Osteoblast (primary cell): ENCODE measurements at regions not wholly inside any gene's neighbourhood (a gene's known extent, or its start where the extent isn't known, plus 50 kb on each side); places are given as distances from the start of the nearest gene placed in this dataset.
A peak's percentile ranks its signal among the peaks of the same experiment; 100 is the strongest.
"Not testable (repeated sequence)": the region's sequence is repeated elsewhere in the genome, so short reads cannot be mapped to it uniquely, and the experiment has no call there.

ENCODE experiments used
- DNase-seq: peaks from one replicate; pipeline ENCODE4 v3.0.0; 2011; ENCODE audit warnings: low spot score, mixed read lengths; ENCODE audit not compliant: insufficient read length; ENCODE audit errors: missing footprints
- H2AFZ ChIP-seq: 2 replicates; pipeline ENCODE4 v1.6.0; 2011; ENCODE audit warnings: mild to moderate bottlenecking, low read length
- H3K27ac ChIP-seq: 2 replicates; pipeline ENCODE4 v1.5.1; 2011; ENCODE audit warnings: mild to moderate bottlenecking, low read depth, low read length, moderate library complexity
- H3K27me3 ChIP-seq: 2 replicates; pipeline ENCODE4 v1.6.0; 2012; ENCODE audit warnings: mild to moderate bottlenecking, control low read depth, inconsistent platforms, low read length, moderate library complexity; ENCODE audit not compliant: insufficient read depth
- H3K36me3 ChIP-seq: 2 replicates; pipeline ENCODE4 v1.5.1; 2011; ENCODE audit warnings: mild to moderate bottlenecking, low read length, control low read depth, moderate library complexity; ENCODE audit not compliant: insufficient read depth
- H3K4me1 ChIP-seq: 2 replicates; pipeline ENCODE4 v1.5.1; 2011; ENCODE audit warnings: mild to moderate bottlenecking, low read length, control low read depth, moderate library complexity; ENCODE audit not compliant: insufficient read depth
- H3K4me2 ChIP-seq: 2 replicates; pipeline ENCODE4 v1.6.0; 2011; ENCODE audit warnings: mild to moderate bottlenecking, low read length; ENCODE audit not compliant: insufficient read depth
- H3K4me3 ChIP-seq: fragments of 200-600 bp; sonication (generic); 3 replicates; pipeline ENCODE4 v1.5.1; 2012; ENCODE audit warnings: mild to moderate bottlenecking, low read length, inconsistent platforms; ENCODE audit not compliant: insufficient read depth
- H3K79me2 ChIP-seq: 2 replicates; pipeline ENCODE4 v1.6.0; 2012; ENCODE audit warnings: mild to moderate bottlenecking, low read length, control low read depth, inconsistent platforms; ENCODE audit not compliant: insufficient read depth
- H3K9me3 ChIP-seq: 2 replicates; pipeline ENCODE4 v1.5.1; 2011; ENCODE audit warnings: low read depth, low read length, control low read depth
- H4K20me1 ChIP-seq: 2 replicates; pipeline ENCODE4 v1.6.0; 2012; ENCODE audit warnings: mild to moderate bottlenecking, low read length, control low read depth; ENCODE audit not compliant: insufficient read depth
- TF ChIP-seq, protein P1 (sequence below): IDR thresholded peaks from 2 replicates; pipeline ENCODE4 v1.5.1; 2011; ENCODE audit warnings: mild to moderate bottlenecking, low read depth, low read length, moderate library complexity; ENCODE audit errors: extremely low read depth

- no peak overlapping the region for H2AFZ ChIP-seq
- no peak overlapping the region for H3K4me3 ChIP-seq
- TF ChIP-seq, protein P1, sequence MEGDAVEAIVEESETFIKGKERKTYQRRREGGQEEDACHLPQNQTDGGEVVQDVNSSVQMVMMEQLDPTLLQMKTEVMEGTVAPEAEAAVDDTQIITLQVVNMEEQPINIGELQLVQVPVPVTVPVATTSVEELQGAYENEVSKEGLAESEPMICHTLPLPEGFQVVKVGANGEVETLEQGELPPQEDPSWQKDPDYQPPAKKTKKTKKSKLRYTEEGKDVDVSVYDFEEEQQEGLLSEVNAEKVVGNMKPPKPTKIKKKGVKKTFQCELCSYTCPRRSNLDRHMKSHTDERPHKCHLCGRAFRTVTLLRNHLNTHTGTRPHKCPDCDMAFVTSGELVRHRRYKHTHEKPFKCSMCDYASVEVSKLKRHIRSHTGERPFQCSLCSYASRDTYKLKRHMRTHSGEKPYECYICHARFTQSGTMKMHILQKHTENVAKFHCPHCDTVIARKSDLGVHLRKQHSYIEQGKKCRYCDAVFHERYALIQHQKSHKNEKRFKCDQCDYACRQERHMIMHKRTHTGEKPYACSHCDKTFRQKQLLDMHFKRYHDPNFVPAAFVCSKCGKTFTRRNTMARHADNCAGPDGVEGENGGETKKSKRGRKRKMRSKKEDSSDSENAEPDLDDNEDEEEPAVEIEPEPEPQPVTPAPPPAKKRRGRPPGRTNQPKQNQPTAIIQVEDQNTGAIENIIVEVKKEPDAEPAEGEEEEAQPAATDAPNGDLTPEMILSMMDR: no peak
- H3K9me3 ChIP-seq: no peaks in the 10 kb centered on the region
- no peaks in the 10 kb centered on the region for H3K27me3 ChIP-seq
- peak; percentile 27 for DNase-seq
- no peak overlapping the region for H3K4me2 ChIP-seq
- no peaks in the 10 kb centered on the region for H3K79me2 ChIP-seq
- H4K20me1 ChIP-seq: no peaks in the 10 kb centered on the region
- no peaks in the 10 kb centered on the region for H3K36me3 ChIP-seq
- peak overlapping the region; percentile 9 for H3K27ac ChIP-seq
- H3K4me1 ChIP-seq: no peaks in the 10 kb centered on the region
Observed at GRCh38 chr4:164648151-164648848, 105.6 kb upstream of the SMIM31 start.

DNA sequence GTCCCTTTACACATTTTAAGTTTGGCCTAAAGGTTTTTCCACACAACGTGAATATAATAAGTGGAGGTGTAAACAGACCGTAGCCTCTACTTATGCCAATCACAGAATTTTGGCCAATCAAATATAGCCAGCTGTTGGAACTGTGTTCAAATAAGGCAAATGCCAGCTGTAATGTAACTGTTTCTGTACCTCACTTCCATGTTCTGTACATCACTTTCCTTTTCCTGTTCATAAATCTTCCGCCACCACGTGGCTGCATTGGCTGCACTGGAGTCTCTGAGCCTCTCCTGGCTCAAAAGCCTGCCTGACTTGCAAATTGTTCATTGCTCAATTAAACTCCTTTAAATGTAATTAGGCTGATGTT, 105.1 kb upstream of the SMIM31 start:
- H3K27ac ChIP-seq: peak overlapping the region; percentile 9
- no peaks in the 10 kb centered on the region for H3K36me3 ChIP-seq
- no peaks in the 10 kb centered on the region for H3K9me3 ChIP-seq
- H4K20me1 ChIP-seq: no peaks in the 10 kb centered on the region
- no peaks in the 10 kb centered on the region for H3K4me1 ChIP-seq
- H3K4me2 ChIP-seq: no peak overlapping the region
- H3K27me3 ChIP-seq: no peaks in the 10 kb centered on the region
- TF ChIP-seq, protein P1: no peak
- H3K79me2 ChIP-seq: no peaks in the 10 kb centered on the region
- H2AFZ ChIP-seq: no peak overlapping the region
- DNase-seq: no peak
- no peak overlapping the region for H3K4me3 ChIP-seq

- Histone ChIP-seq H3K4me3 (no peak overlapping the region), H3K27me3 (no peaks in the 10 kb centered on the region), H2AFZ (no peak overlapping the region), H3K27ac (no peak overlapping the region), H3K36me3 (no peaks in the 10 kb centered on the region), H3K9me3 (no peaks in the 10 kb centered on the region), H3K4me2 (no peak overlapping the region), H3K4me1 (no peaks in the 10 kb centered on the region), H4K20me1 (no peaks in the 10 kb centered on the region), H3K79me2 (no peaks in the 10 kb centered on the region)
- TF ChIP-seq, protein P1: no peak
- DNase-seq: no peak
Observed at GRCh38 chr4:164659765-164660164, 94.2 kb upstream of the SMIM31 start.

- H3K4me1 ChIP-seq, H3K4me2 ChIP-seq, H3K27ac ChIP-seq, H4K20me1 ChIP-seq, H3K4me3 ChIP-seq, H3K79me2 ChIP-seq, H3K36me3 ChIP-seq, H3K9me3 ChIP-seq, DNase-seq, H3K27me3 ChIP-seq, H2AFZ ChIP-seq: not testable (repeated sequence)
Observed at GRCh38 chr4:164676152-164676551, 77.8 kb upstream of the SMIM31 start.
